GM23338 (cell line): ENCODE measurements at regions not wholly inside any gene's neighbourhood (a gene's known extent, or its start where the extent isn't known, plus 50 kb on each side); places are given as distances from the start of the nearest gene placed in this dataset.

Experiments
- ATAC-seq: fragments of 200-7000 bp; cut with Tn5 transposase; 3 replicates; pipeline ENCODE4 v1.9.1; 2020
- DNase-seq: peaks from one replicate; pipeline ENCODE4 v3.0.0-alpha.2; 2015; ENCODE audit warnings: low spot score
- H2AFZ ChIP-seq: fragments of 200-600 bp; sonication (generic); 2 replicates; pipeline ENCODE4 v1.8.0; 2016; ENCODE audit warnings: antibody characterized with exemption, mild to moderate bottlenecking, moderate library complexity
- H3F3A ChIP-seq: fragments of 200-600 bp; sonication (generic); replicated peaks from 2 replicates; pipeline ENCODE4 v1.8.0; 2017; ENCODE audit warnings: antibody characterized with exemption, mixed run types, low read depth
- H3K27ac ChIP-seq: fragments of 200-600 bp; sonication (generic); 2 replicates; pipeline ENCODE4 v1.6.1; 2016; ENCODE audit warnings: low read depth
- H3K27me3 ChIP-seq: fragments of 200-600 bp; sonication (generic); 2 replicates; pipeline ENCODE4 v1.8.0; 2016; ENCODE audit warnings: mild to moderate bottlenecking, mixed run types, moderate library complexity; ENCODE audit not compliant: insufficient read depth
- H3K36me3 ChIP-seq: fragments of 200-600 bp; sonication (generic); 2 replicates; pipeline ENCODE4 v1.8.0; 2016; ENCODE audit warnings: mild to moderate bottlenecking; ENCODE audit not compliant: insufficient read depth
- H3K4me1 ChIP-seq: fragments of 200-600 bp; sonication (generic); 2 replicates; pipeline ENCODE4 v1.8.0; 2016; ENCODE audit warnings: mild to moderate bottlenecking, moderate library complexity; ENCODE audit not compliant: insufficient read depth
- H3K4me2 ChIP-seq: fragments of 200-600 bp; sonication (generic); 2 replicates; pipeline ENCODE4 v1.7.1; 2017; ENCODE audit warnings: mixed run types
- H3K4me3 ChIP-seq: fragments of 200-600 bp; sonication (generic); 2 replicates; pipeline ENCODE4 v1.6.1; 2016; ENCODE audit warnings: mixed run types
- H3K79me2 ChIP-seq: fragments of 200-600 bp; sonication (generic); replicated peaks from 2 replicates; pipeline ENCODE4 v1.8.0; 2017; ENCODE audit warnings: mild to moderate bottlenecking; ENCODE audit not compliant: insufficient read depth
- H3K9me2 ChIP-seq: fragments of 200-600 bp; sonication (generic); 2 replicates; pipeline ENCODE4 v1.8.0; 2017; ENCODE audit not compliant: insufficient read depth
- H4K20me1 ChIP-seq: fragments of 200-600 bp; sonication (generic); replicated peaks from 2 replicates; pipeline ENCODE4 v1.8.0; 2017; ENCODE audit warnings: mild to moderate bottlenecking; ENCODE audit not compliant: insufficient read depth
- H3K27ac Mint-ChIP-seq: 2 replicates; pipeline ENCODE4 v1.8.0; 2020; ENCODE audit warnings: inconsistent platforms, mild to moderate bottlenecking, moderate library complexity, mixed read lengths
- H3K27me3 Mint-ChIP-seq: 3 replicates; pipeline ENCODE4 v1.8.0; 2022; ENCODE audit warnings: low read depth, mild to moderate bottlenecking, moderate library complexity, mixed read lengths, inconsistent platforms; ENCODE audit not compliant: insufficient read depth, poor library complexity
- H3K36me3 Mint-ChIP-seq: 3 replicates; pipeline ENCODE4 v1.8.0; 2021; ENCODE audit warnings: low read depth, mild to moderate bottlenecking, inconsistent platforms, moderate library complexity, mixed read lengths
- H3K4me1 Mint-ChIP-seq: 3 replicates; pipeline ENCODE4 v1.8.0; 2020; ENCODE audit warnings: mild to moderate bottlenecking, inconsistent platforms, mixed read lengths
- H3K4me3 Mint-ChIP-seq: 3 replicates; pipeline ENCODE4 v1.8.0; 2021; ENCODE audit warnings: moderate library complexity, mild to moderate bottlenecking, inconsistent platforms, mixed read lengths
- H3K9me3 Mint-ChIP-seq: 3 replicates; pipeline ENCODE4 v1.8.0; 2020; ENCODE audit warnings: moderate library complexity, mild to moderate bottlenecking, inconsistent platforms, mixed read lengths
- CREB1 ChIP-seq: fragments of 250-450 bp; sonication (Bioruptor Pico); IDR thresholded peaks from 2 replicates; pipeline ENCODE4 v1.5.0; 2020; ENCODE audit warnings: low read depth, mild to moderate bottlenecking, moderate library complexity
- CTCF ChIP-seq, 2 experiments: fragments of 200-600 bp in 1 of 2; sonication (generic) in 1 of 2; conservative IDR thresholded peaks; 2 replicates each; pipeline versions ENCODE4 v1.5.1 to v1.6.1; 2016 to 2017; ENCODE audit warnings: antibody characterized with exemption in 2 of 2, low read depth in 2 of 2, mild to moderate bottlenecking in 2 of 2, moderate library complexity in 1 of 2
- ETS1 ChIP-seq: IDR thresholded peaks from 2 replicates; pipeline ENCODE4 v1.6.1; 2016; ENCODE audit warnings: antibody characterized with exemption
- EZH2 ChIP-seq: fragments of 200-600 bp; sonication (generic); IDR thresholded peaks from one replicate; pipeline ENCODE4 v1.8.0; 2017; ENCODE audit warnings: antibody characterized with exemption, mild to moderate bottlenecking, low read depth; ENCODE audit not compliant: unreplicated experiment
- EZH2phosphoT487 ChIP-seq: fragments of 200-600 bp; sonication (generic); IDR thresholded peaks from one replicate; pipeline ENCODE4 v1.8.1; 2018; ENCODE audit warnings: antibody characterized with exemption; ENCODE audit not compliant: unreplicated experiment
- JUNB ChIP-seq: IDR thresholded peaks from one replicate; pipeline ENCODE4 v1.6.1; 2016; ENCODE audit warnings: antibody characterized with exemption; ENCODE audit not compliant: unreplicated experiment
- NANOG ChIP-seq: IDR thresholded peaks from 2 replicates; pipeline ENCODE4 v1.6.1; 2016; ENCODE audit warnings: antibody characterized with exemption, borderline replicate concordance
- POLR2AphosphoS5 ChIP-seq: IDR thresholded peaks from 2 replicates; pipeline ENCODE4 v1.6.1; 2016; ENCODE audit warnings: antibody characterized with exemption, low read depth
- REST ChIP-seq: IDR thresholded peaks from one replicate; pipeline ENCODE4 v1.6.1; 2018; ENCODE audit warnings: antibody characterized with exemption; ENCODE audit not compliant: unreplicated experiment
- STAT1 ChIP-seq: IDR thresholded peaks from one replicate; pipeline ENCODE4 v1.6.1; 2016; ENCODE audit warnings: antibody characterized with exemption; ENCODE audit not compliant: unreplicated experiment
- ZNF114 ChIP-seq: fragments of 250-450 bp; sonication (Bioruptor Pico); IDR thresholded peaks from 2 replicates; pipeline ENCODE4 v1.5.0; 2020; ENCODE audit warnings: mild to moderate bottlenecking, moderate library complexity
- ZNF331 ChIP-seq: fragments of 250-450 bp; sonication (Bioruptor Pico); IDR thresholded peaks from 2 replicates; pipeline ENCODE4 v1.5.0; 2020; ENCODE audit warnings: low read depth, mild to moderate bottlenecking, moderate library complexity

- H3K27ac Mint-ChIP-seq: no peak overlapping the region
- Histone ChIP-seq H3K4me3 (no peak overlapping the region), H3K79me2 (no peaks in the 10 kb centered on the region), H3K36me3 (no peaks in the 10 kb centered on the region), H3K27me3 (no peaks in the 10 kb centered on the region), H3F3A (no peaks in the 10 kb centered on the region), H3K27ac (no peak overlapping the region), H2AFZ (peak overlapping the region; percentile 56), H3K4me2 (no peak overlapping the region), H4K20me1 (no peaks in the 10 kb centered on the region), H3K4me1 (no peaks in the 10 kb centered on the region), H3K9me2 (no peaks in the 10 kb centered on the region)
- DNase-seq (peak; percentile 73), ATAC-seq (peak; percentile 74)
- TF ChIP-seq EZH2 (no peak), CTCF (conservative IDR thresholded peaks at IDR 0.05; ENCODE audit: low read depth in 2 of 2) (peak; percentile 61 to 78), CREB1 (CRISPR knock-in tag) (no peak), POLR2AphosphoS5 (no peak)
- H3K4me1 Mint-ChIP-seq: no peaks in the 10 kb centered on the region
- H3K27me3 Mint-ChIP-seq: no peaks in the 10 kb centered on the region
- no peak overlapping the region for H3K4me3 Mint-ChIP-seq
- 0 out of 3 replicates have a peak, but pooled peaks cover 1% of the 10 kb centered on the region for H3K9me3 Mint-ChIP-seq
- H3K36me3 Mint-ChIP-seq: no peaks in the 10 kb centered on the region
Measured at GRCh38 chr6:50381099-50381415, 331.3 kb upstream of the DEFB112 start.

GRCh38 chr6:50390416-50390815, 322.9 kb upstream of the TFAP2D start:
- Histone ChIP-seq H3K36me3 (no peaks in the 10 kb centered on the region), H3K4me2 (no peak overlapping the region), H3K4me3 (no peak overlapping the region), H3K4me1 (no peaks in the 10 kb centered on the region), H3K27me3 (no peaks in the 10 kb centered on the region), H2AFZ (0 out of 2 replicates have a peak overlapping the region, but pooled peaks have one; percentile 15), H3F3A (no peaks in the 10 kb centered on the region), H4K20me1 (no peaks in the 10 kb centered on the region), H3K27ac (no peak overlapping the region), H3K9me2 (no peaks in the 10 kb centered on the region), H3K79me2 (no peaks in the 10 kb centered on the region)
- ATAC-seq (no peak), DNase-seq (no peak)
- Mint-ChIP-seq H3K4me1 (no peaks in the 10 kb centered on the region), H3K27ac (no peak overlapping the region), H3K27me3 (no peaks in the 10 kb centered on the region), H3K4me3 (no peak overlapping the region), H3K9me3 (no peaks in the 10 kb centered on the region), H3K36me3 (no peaks in the 10 kb centered on the region)
- TF ChIP-seq EZH2phosphoT487 (no peak), ETS1 (no peak), ZNF331 (CRISPR knock-in tag) (no peak), CREB1 (CRISPR knock-in tag) (no peak), CTCF (conservative IDR thresholded peaks at IDR 0.05; ENCODE audit: low read depth in 2 of 2) (no peak), STAT1 (no peak), EZH2 (no peak), REST (no peak), JUNB (no peak), ZNF114 (CRISPR knock-in tag) (no peak), NANOG (no peak)
